ENCODE measurements at regions not wholly inside any gene's neighbourhood (a gene's known extent, or its start where the extent isn't known, plus 50 kb on each side); places are given as distances from the start of the nearest gene placed in this dataset.

DNA sequence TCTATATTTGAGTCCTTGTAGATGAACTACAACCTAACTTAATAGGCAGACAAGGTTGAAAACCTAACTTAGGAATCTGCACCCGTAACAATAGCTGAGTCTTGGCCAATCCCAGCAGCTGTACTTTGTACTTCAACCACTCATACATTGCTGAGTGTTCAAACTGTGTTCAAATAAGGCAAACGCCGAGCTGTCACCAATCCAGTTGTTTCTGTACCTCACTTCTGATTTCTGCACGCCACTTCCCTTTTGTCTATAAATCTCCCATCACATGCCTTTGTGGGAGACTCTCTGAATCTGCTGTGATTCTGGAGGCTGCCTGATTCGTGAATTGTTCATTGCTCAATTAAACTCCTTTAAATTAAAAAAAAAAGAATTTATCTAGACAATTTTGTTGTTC lies 167.8 kb upstream of the TUT7 start:
- H3K4me3 ChIP-seq = no peak overlapping the region
- H3K36me3 ChIP-seq (ENCODE audit: insufficient read depth in 1 of 2, low read depth in 1 of 2) = no peaks in the 10 kb centered on the region
- H3K9me3 ChIP-seq = no peaks in the 10 kb centered on the region
- intact Hi-C loops (cut with DNase I) = no loop called here
- H3K27ac ChIP-seq = no peak overlapping the region
- WGBS, 3 donors = 48 to 74% (median 56%) methylated on average over 5 of the region's 5 CpGs
- no peaks in the 10 kb centered on the region for H3K4me1 ChIP-seq
- ATAC-seq = no peak
- no peaks in the 10 kb centered on the region for H3K27me3 ChIP-seq (ENCODE audit: insufficient read depth in 3 of 3, low read length in 2 of 3)
- DNase-seq = no peak
- TF ChIP-seq, protein P1, sequence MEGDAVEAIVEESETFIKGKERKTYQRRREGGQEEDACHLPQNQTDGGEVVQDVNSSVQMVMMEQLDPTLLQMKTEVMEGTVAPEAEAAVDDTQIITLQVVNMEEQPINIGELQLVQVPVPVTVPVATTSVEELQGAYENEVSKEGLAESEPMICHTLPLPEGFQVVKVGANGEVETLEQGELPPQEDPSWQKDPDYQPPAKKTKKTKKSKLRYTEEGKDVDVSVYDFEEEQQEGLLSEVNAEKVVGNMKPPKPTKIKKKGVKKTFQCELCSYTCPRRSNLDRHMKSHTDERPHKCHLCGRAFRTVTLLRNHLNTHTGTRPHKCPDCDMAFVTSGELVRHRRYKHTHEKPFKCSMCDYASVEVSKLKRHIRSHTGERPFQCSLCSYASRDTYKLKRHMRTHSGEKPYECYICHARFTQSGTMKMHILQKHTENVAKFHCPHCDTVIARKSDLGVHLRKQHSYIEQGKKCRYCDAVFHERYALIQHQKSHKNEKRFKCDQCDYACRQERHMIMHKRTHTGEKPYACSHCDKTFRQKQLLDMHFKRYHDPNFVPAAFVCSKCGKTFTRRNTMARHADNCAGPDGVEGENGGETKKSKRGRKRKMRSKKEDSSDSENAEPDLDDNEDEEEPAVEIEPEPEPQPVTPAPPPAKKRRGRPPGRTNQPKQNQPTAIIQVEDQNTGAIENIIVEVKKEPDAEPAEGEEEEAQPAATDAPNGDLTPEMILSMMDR (IDR thresholded peaks at IDR 0.05) = no peak

DNA sequence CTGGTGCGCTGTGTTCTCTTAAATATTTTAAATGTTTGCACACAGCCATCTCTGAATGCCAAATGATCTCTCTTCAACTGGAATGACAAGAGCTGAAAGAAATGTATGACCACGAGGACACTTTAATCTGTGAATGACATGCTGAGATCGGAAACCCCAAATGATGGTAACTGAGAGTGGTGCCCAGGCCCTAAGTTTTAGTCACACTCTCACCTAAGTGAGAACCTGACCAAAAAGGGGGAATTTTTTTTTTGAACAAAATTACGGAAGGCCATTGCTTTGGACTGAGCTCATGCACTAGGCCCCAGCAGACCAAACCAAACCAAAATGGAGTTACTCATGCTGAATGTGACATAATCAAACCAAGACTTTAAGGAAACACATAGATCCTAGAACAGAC lies 167.1 kb upstream of the TUT7 start:
- TF ChIP-seq, protein P1 (IDR thresholded peaks at IDR 0.05) = no peak
- no peaks in the 10 kb centered on the region for H3K27me3 ChIP-seq (ENCODE audit: insufficient read depth in 3 of 3, low read length in 2 of 3)
- H3K4me1 ChIP-seq = no peaks in the 10 kb centered on the region
- intact Hi-C loops (cut with DNase I) = no loop called here
- 84 to 87% (median 85%) methylated on average over 4 of the region's 4 CpGs for WGBS, 3 donors
- H3K36me3 ChIP-seq (ENCODE audit: insufficient read depth in 1 of 2, low read depth in 1 of 2) = no peaks in the 10 kb centered on the region
- DNase-seq = no peak
- H3K9me3 ChIP-seq = no peaks in the 10 kb centered on the region
- no peak for ATAC-seq
- no peak overlapping the region for H3K27ac ChIP-seq
- H3K4me3 ChIP-seq = no peak overlapping the region

DNA sequence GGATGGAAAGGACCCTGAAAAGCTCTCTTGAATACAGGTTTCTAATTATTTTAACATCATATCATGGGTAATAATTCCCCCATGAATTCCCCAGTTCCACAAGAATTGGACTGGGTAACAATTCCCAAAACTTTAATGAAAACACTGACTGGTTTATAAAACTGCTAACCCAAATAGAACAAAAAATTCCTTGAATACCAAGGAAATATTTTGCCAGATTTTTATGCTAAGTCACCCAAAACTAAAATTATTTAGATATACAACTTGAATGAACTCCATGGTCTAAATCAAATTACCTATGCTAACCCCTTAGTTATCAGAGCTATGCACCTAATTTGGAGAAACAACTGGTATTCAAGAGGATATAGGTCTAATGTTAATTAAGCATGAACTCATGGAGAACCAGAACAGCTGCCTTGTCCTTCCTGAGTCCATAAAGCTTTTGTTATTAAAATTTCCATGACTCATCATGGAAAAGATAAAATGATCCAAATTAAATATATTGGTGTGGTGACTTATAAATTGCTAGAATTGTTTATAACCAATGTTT lies 164.9 kb upstream of the TUT7 start:
- Histone ChIP-seq H3K27me3 (ENCODE audit: insufficient read depth in 3 of 3, low read length in 2 of 3) (no peaks in the 10 kb centered on the region), H3K27ac (no peak overlapping the region), H3K4me1 (no peaks in the 10 kb centered on the region), H3K36me3 (ENCODE audit: insufficient read depth in 1 of 2, low read depth in 1 of 2) (no peaks in the 10 kb centered on the region), H3K9me3 (no peaks in the 10 kb centered on the region), H3K4me3 (no peak overlapping the region)
- intact Hi-C loops (cut with DNase I) = no loop called here
- TF ChIP-seq, protein P1 (IDR thresholded peaks at IDR 0.05) = no peak
- ATAC-seq = no peak
- no peak for DNase-seq

DNA sequence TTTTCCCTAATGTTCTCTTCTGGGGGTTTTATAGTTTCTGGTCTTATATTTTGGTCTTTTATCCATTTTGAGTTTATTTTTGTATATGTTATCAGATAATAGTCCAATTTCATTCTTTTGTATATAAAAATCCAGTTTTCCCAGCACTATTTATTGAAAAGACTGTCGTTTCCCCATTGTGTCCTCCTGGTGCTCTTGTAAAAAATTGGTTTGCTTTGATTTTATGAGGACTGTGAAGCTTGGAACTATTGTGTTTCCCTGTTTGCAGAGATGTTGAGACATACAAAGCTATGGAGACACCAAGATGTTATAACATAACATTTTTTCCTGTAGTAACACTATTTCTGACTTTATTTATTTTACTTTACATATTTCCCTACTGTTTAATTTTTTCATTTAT lies 163.3 kb upstream of the TUT7 start:
- 89 to 100% (median 99%) methylated on average over 1 of the region's 1 CpG for WGBS, 3 donors
- no peak overlapping the region for H3K27ac ChIP-seq
- ATAC-seq (no peak), DNase-seq (no peak)
- H3K4me3 ChIP-seq = no peak overlapping the region
- no peaks in the 10 kb centered on the region for H3K4me1 ChIP-seq
- H3K9me3 ChIP-seq = no peaks in the 10 kb centered on the region
- intact Hi-C loops (cut with DNase I) = no loop called here
- no peaks in the 10 kb centered on the region for H3K36me3 ChIP-seq (ENCODE audit: insufficient read depth in 1 of 2, low read depth in 1 of 2)
- H3K27me3 ChIP-seq (ENCODE audit: insufficient read depth in 3 of 3, low read length in 2 of 3) = no peaks in the 10 kb centered on the region
- TF ChIP-seq, protein P1 (IDR thresholded peaks at IDR 0.05) = no peak

DNA sequence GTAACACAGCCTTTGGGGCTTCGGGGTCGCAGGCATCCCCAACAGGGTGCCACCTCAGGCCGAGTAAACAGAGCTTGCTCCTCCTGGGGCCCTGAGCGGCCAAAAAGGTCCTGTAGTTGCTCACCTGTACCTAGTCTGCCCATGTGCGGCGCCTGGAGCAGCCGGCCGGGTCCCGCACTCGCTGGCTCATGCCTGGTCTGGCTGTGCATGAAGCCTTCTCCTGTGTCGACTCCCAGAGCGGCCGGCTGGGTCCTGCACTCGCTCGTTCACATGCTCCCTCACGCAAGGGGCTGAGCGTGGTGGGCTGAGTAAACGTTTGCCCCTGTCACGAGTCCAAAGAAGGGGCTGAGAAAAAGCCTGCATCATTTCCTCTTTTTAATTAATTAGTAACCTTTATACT lies 162.4 kb upstream of the TUT7 start:
- DNase-seq = no peak
- H3K27ac ChIP-seq = no peak overlapping the region
- H3K4me1 ChIP-seq = no peaks in the 10 kb centered on the region
- WGBS, 3 donors = 93 to 94% (median 93%) methylated on average over 19 of the region's 19 CpGs
- no peak overlapping the region for H3K4me3 ChIP-seq
- H3K36me3 ChIP-seq (ENCODE audit: insufficient read depth in 1 of 2, low read depth in 1 of 2) = no peaks in the 10 kb centered on the region
- no peaks in the 10 kb centered on the region for H3K27me3 ChIP-seq (ENCODE audit: insufficient read depth in 3 of 3, low read length in 2 of 3)
- H3K9me3 ChIP-seq = no peaks in the 10 kb centered on the region
- intact Hi-C loops (cut with DNase I) = no loop called here
- TF ChIP-seq, protein P1 (IDR thresholded peaks at IDR 0.05) = no peak
- ATAC-seq = no peak
